ENCODE measurements at regions not wholly inside any gene's neighbourhood (a gene's known extent, or its start where the extent isn't known, plus 50 kb on each side); places are given as distances from the start of the nearest gene placed in this dataset.

DNA sequence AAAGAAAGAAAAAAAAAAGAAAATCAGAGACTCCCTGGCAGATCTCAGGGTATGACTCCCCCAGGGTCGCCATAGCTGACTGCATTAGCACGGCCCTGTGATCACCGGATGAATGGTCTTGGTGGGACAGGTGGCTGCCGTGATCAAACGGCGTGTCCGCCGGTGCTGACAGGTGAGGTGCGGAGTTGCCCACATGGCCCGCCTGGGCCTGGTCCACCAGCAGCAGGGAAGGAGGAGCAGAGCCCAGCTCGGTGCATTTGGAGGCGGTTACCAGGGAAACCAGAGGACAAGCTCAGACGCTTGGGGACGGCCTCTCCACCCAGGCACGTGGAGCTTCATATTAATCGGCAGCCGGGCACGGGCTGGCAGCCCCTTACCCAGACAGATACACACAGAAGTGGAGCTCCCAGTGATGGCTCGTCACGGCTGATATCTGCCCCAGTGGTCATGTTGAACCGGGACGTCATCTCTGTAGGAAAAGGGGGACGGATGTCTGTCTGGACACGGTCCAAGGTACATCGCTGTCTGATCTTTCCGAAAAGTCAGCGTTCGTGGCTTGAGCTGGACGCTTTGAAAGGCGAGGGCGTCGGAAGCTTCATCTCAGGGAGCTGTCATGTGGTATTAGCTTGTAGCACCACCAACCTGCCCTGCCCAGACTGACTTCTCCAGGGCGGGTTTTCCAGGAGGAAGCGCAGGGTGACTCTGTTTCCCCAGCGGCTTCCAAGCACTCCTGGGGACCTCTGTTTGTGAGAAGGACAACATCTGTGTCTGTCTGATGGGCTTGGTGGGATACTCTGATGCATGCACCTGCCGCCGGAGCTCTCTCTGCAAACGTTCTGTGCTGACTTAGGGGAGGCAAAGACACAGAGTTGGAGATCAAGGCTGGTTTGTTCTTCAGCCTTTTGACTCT is 180.7 kb downstream of the CRLF2 start:
- TF ChIP-seq POLR2A (IDR thresholded peaks at IDR 0.05): no peak
- TF ChIP-seq, protein P1, sequence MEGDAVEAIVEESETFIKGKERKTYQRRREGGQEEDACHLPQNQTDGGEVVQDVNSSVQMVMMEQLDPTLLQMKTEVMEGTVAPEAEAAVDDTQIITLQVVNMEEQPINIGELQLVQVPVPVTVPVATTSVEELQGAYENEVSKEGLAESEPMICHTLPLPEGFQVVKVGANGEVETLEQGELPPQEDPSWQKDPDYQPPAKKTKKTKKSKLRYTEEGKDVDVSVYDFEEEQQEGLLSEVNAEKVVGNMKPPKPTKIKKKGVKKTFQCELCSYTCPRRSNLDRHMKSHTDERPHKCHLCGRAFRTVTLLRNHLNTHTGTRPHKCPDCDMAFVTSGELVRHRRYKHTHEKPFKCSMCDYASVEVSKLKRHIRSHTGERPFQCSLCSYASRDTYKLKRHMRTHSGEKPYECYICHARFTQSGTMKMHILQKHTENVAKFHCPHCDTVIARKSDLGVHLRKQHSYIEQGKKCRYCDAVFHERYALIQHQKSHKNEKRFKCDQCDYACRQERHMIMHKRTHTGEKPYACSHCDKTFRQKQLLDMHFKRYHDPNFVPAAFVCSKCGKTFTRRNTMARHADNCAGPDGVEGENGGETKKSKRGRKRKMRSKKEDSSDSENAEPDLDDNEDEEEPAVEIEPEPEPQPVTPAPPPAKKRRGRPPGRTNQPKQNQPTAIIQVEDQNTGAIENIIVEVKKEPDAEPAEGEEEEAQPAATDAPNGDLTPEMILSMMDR (IDR thresholded peaks at IDR 0.05): no peak
